ENCODE measurements at regions not wholly inside any gene's neighbourhood (a gene's known extent, or its start where the extent isn't known, plus 50 kb on each side); places are given as distances from the start of the nearest gene placed in this dataset.

GRCh38 chr6:8983202-8983688 is 547.9 kb upstream of the SLC35B3 start (continued):
- TF ChIP-seq ZKSCAN8 (CRISPR knock-in tag; IDR thresholded peaks at IDR 0.05; ENCODE audit: borderline replicate concordance) = no peak
- no peak for TF ChIP-seq REXO4 (CRISPR knock-in tag; IDR thresholded peaks at IDR 0.05; ENCODE audit: borderline replicate concordance)
- peak; percentile 87 for TF ChIP-seq STAG1 (CRISPR knock-in tag; IDR thresholded peaks at IDR 0.05)
- no peak for TF ChIP-seq ZNF792 (CRISPR knock-in tag; IDR thresholded peaks at IDR 0.05)
- TF ChIP-seq KLF16 (CRISPR knock-in tag; IDR thresholded peaks at IDR 0.05) = no peak
- TF ChIP-seq ZNF350 (CRISPR knock-in tag; IDR thresholded peaks at IDR 0.05; ENCODE audit: borderline replicate concordance, low read depth) = no peak
- TF ChIP-seq XRCC5 (optimal IDR thresholded peaks at IDR 0.05; ENCODE audit: low read length) = no peak
- TF ChIP-seq, protein P1, sequence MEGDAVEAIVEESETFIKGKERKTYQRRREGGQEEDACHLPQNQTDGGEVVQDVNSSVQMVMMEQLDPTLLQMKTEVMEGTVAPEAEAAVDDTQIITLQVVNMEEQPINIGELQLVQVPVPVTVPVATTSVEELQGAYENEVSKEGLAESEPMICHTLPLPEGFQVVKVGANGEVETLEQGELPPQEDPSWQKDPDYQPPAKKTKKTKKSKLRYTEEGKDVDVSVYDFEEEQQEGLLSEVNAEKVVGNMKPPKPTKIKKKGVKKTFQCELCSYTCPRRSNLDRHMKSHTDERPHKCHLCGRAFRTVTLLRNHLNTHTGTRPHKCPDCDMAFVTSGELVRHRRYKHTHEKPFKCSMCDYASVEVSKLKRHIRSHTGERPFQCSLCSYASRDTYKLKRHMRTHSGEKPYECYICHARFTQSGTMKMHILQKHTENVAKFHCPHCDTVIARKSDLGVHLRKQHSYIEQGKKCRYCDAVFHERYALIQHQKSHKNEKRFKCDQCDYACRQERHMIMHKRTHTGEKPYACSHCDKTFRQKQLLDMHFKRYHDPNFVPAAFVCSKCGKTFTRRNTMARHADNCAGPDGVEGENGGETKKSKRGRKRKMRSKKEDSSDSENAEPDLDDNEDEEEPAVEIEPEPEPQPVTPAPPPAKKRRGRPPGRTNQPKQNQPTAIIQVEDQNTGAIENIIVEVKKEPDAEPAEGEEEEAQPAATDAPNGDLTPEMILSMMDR (CRISPR knock-in tag; IDR thresholded peaks at IDR 0.05) = peak; percentile 93
- TF ChIP-seq SSRP1 (CRISPR knock-in tag; IDR thresholded peaks at IDR 0.05) = no peak
- TF ChIP-seq SNAI1 (CRISPR knock-in tag; IDR thresholded peaks at IDR 0.05; ENCODE audit: borderline replicate concordance) = no peak
- no peak for TF ChIP-seq ZNF496 (CRISPR knock-in tag; IDR thresholded peaks at IDR 0.05; ENCODE audit: insufficient replicate concordance)
- TF ChIP-seq, protein P2, sequence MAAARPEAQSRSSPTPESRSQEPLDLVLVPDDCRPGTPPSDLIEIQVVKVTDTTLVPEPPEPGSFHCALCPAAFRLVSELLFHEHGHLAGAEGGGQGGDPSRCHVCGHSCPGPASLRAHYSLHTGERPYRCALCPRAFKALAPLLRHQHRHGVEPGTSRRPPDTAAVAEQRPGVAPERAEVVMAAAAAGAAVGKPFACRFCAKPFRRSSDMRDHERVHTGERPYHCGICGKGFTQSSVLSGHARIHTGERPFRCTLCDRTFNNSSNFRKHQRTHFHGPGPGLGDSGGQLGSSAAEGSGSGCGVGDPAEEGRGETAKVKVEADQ (CRISPR knock-in tag; IDR thresholded peaks at IDR 0.05; ENCODE audit: borderline replicate concordance) = 0 out of 2 replicates have a peak, but pooled peaks have one; percentile 31
- TF ChIP-seq MAFF (IDR thresholded peaks at IDR 0.05; ENCODE audit: low read depth, low read length) = no peak
- TF ChIP-seq ZNF674 (CRISPR knock-in tag; IDR thresholded peaks at IDR 0.05; ENCODE audit: low read depth) = no peak
- TF ChIP-seq MAX (IDR thresholded peaks at IDR 0.05) = no peak
- no peak for TF ChIP-seq SP5 (CRISPR knock-in tag; IDR thresholded peaks at IDR 0.05; ENCODE audit: borderline replicate concordance, low read depth)
- TF ChIP-seq ZNF839 (CRISPR knock-in tag; IDR thresholded peaks at IDR 0.05; ENCODE audit: borderline replicate concordance) = no peak
- TF ChIP-seq CBX2 (IDR thresholded peaks at IDR 0.05; ENCODE audit: low read depth, low read length) = no peak
- TF ChIP-seq CBX2 (CRISPR knock-in tag; IDR thresholded peaks at IDR 0.05; ENCODE audit: low read depth) = no peak
- no peak for TF ChIP-seq GPN1 (CRISPR knock-in tag; IDR thresholded peaks at IDR 0.05; ENCODE audit: borderline replicate concordance)
- TF ChIP-seq ZNF501 (CRISPR knock-in tag; IDR thresholded peaks at IDR 0.05) = peak; percentile 46; the same call in 1 of the 2 replicates
- no peak for TF ChIP-seq CREB1 (IDR thresholded peaks at IDR 0.05)
- 0 out of 2 replicates have a peak, but pooled peaks have one; percentile 34 for TF ChIP-seq CREB1 (CRISPR knock-in tag; IDR thresholded peaks at IDR 0.05)
- no peak for TF ChIP-seq ZKSCAN5 (CRISPR knock-in tag; IDR thresholded peaks at IDR 0.05)
- TF ChIP-seq, protein P3, sequence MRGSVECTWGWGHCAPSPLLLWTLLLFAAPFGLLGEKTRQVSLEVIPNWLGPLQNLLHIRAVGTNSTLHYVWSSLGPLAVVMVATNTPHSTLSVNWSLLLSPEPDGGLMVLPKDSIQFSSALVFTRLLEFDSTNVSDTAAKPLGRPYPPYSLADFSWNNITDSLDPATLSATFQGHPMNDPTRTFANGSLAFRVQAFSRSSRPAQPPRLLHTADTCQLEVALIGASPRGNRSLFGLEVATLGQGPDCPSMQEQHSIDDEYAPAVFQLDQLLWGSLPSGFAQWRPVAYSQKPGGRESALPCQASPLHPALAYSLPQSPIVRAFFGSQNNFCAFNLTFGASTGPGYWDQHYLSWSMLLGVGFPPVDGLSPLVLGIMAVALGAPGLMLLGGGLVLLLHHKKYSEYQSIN (CRISPR knock-in tag; IDR thresholded peaks at IDR 0.05; ENCODE audit: borderline replicate concordance) = no peak
- TF ChIP-seq ZNF761 (CRISPR knock-in tag; conservative IDR thresholded peaks at IDR 0.05) = no peak
- TF ChIP-seq CEBPB (IDR thresholded peaks at IDR 0.05; ENCODE audit: borderline replicate concordance, low read depth, low read length) = 0 out of 2 replicates have a peak, but pooled peaks have one; percentile 7
- no peak for TF ChIP-seq TRIM22 (IDR thresholded peaks at IDR 0.05)
- TF ChIP-seq ZMYM3 (CRISPR knock-in tag; IDR thresholded peaks at IDR 0.05) = no peak

Measured in HepG2 (cell line).